Activated CD4-positive, CD25-positive, alpha-beta regulatory T cell treated with anti-CD3 and anti-CD28 coated beads, Interleukin-2, amount 50 U/mL, for 16 hours (primary cell): ENCODE measurements at regions not wholly inside any gene's neighbourhood (a gene's known extent, or its start where the extent isn't known, plus 50 kb on each side); places are given as distances from the start of the nearest gene placed in this dataset.

Source experiments
- DNase-seq: peaks from one replicate; pipeline ENCODE4 v3.0.0-alpha.2; 2020; ENCODE audit warnings: low read depth, low spot score

DNA sequence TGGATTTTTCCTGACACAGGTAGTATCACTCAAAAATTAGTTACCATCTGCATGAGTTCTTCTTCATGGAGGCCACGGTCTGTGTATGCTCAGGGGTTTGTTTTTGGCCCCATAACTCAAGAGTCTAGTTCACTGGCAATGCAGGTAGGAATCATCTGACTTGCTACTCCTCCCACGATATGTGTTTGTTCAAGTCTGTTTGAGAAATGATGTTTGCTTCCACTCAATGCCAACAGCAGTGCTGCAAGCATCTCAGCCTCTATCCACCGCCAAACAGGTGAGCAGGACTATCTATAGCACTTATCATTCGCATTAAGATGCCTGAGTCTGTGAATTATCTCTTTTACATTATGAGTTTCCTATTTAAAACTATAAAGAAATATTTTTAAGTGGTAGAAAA is 264.8 kb upstream of the PTGER4 start:
- no peak for DNase-seq

DNA sequence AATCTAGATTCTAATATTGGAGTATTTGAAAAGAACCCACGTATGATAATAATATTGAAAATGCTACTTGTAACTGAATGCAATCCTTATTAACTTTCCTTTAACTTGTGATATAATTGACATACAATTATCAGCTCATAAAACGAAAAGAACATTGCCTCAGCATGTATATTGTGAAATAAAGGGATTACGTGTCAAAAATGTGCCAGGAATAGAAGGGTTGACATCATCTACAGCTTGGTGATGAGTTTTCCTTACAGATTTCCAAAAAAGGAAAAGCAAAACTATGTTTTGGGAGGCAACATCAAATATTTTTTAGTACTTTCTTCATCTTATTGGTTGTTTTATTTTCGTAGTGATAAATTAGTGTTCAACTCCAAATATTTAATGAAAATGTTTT is 266.0 kb upstream of the PTGER4 start:
- DNase-seq, result no peak

GRCh38 chr5:40412771-40413170 is 266.9 kb upstream of the PTGER4 start:
- no peak for DNase-seq

DNA sequence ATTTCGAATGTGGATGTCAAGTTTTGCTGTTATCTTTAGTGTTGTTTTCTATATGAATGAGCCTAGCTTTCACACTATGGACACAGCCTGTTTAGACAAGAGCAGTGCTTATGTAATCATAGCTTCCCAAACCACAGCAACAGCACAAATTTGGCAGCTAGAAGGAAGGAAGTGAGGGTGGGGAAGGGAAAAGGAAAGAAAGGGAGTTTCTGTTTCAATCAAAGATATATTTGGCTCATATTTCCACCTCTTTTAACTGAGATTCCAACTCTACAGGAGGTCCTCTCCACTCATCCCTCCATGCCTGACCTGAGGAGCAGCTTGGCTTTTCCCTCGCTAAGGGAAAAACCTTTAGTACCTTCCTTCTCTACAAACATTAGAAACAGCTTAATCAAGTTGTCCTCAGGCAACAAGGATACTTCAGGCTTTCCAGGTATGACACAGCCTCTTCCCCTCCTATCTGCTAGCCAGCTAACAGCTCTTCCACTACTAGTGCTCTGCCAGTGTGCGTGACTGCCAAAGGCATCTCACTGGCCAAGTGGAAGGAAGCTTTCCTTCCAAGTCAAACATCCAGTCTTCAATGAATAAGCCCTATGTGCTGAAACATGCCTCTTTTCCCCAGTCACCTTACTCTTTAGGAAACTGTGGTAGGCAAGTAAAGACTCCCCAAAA is 268.6 kb upstream of the PTGER4 start:
- no peak for DNase-seq

DNA sequence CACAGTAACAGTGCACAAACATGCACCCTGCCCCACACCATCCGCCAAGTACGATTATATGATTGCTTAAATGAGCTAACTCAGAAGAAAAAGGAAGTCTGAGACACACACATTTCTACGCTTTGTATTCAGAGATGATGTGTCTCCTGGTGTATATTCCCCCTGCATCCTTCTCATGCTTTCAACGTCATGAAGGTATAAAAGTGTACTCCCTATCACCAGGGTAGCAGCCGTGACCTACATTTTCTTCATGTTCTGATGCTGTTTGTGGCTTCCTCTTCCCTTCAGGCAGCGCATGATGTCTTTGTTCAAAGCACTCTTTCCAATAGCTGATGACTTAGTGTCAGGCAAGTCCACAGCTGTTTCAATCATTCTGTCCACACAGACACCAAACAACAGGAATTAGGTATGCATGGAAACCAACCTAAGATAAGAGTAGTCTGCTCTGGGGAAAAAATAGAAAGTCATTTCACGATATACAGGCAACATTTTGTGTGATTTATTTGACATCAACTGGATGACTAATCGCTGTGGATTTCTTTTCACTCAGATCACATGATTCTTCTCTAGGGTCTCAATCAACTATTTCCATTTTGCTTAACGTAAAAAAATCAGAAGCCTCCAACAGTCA is 269.4 kb upstream of the PTGER4 start:
- peak; percentile 58 for DNase-seq

DNA sequence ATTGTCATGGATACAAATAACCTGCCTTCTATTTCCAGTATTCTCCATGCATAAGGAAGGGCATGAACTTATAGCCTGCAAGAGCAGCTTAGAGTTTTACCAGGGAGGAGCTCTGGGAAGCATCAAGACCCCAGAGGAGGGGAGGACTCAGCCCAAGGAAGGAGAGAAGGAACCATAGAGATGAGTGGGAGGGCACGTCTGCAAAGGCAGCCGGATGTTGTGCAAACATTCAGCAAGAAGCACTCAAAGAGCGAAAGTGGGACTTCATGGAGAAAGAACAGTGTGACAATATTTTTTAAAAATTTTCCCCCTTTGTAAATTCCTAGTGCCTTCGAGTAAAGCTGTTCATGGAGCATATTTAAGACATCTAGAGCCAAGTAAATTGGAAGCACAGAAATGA is 270.1 kb upstream of the PTGER4 start:
- no peak for DNase-seq

- DNase-seq, result no peak
These were observed 272.9 kb upstream of the PTGER4 start for GRCh38 chr5:40406741-40407211.

GRCh38 chr5:40405996-40406740 is 273.5 kb upstream of the PTGER4 start:
- DNase-seq, result no peak

GRCh38 chr5:40405230-40405629 is 274.5 kb upstream of the PTGER4 start:
- no peak for DNase-seq

DNA sequence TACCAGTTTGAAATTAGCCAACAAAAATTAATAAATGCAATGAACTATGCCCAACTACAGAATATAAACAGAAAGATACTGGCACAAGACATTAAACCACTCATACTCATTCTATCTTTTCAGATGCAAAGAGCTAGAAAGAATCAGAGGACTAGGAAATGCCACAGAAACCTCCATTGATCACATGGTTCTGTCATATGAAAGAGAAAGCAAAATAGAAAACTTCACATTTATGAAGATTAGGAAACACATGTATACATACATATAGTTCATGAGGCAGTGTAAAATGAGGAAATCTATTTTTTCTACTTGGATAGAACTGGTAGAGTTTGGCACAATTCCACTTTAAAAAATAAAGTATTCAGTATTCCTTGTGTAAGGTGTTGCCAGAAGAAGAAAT is 275.1 kb upstream of the PTGER4 start:
- DNase-seq, result no peak

DNA sequence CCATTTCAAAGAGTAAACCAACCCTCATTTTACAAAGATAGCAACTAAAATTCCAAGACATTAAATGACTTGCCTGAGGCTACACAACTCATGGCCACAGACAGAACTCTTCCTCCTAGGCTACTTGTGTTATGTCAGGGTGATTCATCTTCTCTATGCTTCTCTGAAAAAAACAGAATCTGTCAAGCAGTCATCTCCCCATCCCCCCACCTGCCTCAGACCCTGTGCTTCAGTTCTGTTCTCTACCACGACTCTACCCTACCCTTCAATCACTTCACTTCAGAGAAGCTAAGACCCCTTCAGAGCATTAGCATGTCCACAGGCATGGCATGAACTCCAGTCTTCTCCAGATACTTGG is 277.7 kb upstream of the PTGER4 start:
- no peak for DNase-seq

- no peak for DNase-seq
These were observed 278.3 kb upstream of the PTGER4 start for GRCh38 chr5:40401284-40402006.

DNA sequence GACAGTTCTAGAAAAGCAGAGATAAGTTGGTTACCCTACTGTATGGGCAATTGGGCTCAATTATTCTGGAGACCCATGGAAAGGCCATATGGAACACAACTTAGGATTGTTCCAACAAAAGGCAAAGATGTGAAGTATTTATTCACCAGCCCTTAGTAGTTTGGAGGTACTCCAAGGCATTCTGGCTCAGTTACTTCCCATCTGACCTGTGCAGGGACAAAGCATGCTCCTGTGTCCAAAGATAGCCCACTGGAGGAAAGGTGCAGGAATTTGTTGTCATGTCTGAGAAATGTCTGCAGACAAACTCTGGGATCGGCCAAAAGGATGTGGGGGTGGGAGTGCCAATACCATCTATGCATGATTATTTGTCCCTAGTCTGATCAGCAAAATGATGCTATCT is 279.5 kb upstream of the PTGER4 start:
- DNase-seq, result no peak

GRCh38 chr5:40399349-40399748 is 280.4 kb upstream of the PTGER4 start:
- no peak for DNase-seq

- DNase-seq, result no peak
These were observed 281.7 kb upstream of the PTGER4 start for GRCh38 chr5:40397976-40398375.

DNA sequence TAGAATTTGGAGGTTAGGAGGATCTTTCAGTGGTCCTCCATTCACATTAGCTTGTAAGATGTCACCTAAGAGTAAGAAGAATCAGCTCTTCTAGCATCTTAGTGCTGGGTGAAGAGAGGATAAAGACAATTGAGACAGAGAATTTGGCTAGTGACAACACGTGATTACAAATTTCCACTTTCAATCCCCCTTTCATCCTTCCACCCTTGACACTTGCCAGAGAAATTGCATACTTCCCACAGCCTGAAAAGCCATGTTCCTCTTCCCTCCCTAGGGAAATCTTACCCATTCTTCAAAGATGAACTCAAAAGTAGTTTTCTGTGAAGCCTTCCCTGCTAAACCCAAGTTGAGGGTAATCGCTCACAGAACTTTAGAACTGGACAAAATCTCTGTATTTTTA is 282.6 kb upstream of the PTGER4 start:
- no peak for DNase-seq

DNA sequence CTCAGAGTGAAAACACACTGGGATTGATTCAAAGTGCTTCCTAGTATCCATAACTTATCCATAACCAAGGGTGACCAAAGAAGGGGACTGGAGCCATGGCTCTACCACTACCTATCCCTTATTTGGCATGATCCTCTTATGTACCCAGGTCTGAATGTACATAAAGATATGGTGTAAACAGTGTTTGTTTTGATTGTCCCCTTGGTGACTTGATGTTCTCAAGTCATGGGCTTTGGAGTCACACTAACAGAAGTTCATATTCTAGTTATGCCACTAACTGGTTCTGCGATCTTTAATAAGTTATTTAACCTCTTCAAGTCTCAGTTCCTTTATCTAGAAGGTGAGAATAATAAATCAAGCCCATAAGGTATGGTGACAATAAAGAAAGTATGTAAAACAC is 283.4 kb upstream of the PTGER4 start:
- no peak for DNase-seq

GRCh38 chr5:40395251-40395650 is 284.5 kb upstream of the PTGER4 start:
- DNase-seq, result no peak

DNA sequence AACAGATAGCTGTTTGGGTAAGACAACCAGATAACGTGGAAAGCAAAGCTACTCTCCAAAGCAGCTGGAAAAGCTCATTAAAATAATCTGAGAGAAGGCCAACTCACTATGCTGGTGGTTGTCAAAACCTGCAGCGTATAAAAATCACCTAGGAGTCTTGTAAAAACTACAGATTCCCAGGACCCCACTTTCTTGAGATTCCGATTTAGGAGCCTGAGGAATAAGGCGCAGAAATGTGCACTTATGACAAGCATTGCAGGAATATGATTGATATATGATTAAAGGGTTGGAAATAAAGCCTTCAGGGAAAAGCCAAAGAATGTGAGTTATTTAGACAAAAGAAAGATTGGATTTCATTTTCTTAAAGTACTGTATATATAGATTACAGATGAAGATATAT is 285.0 kb upstream of the PTGER4 start:
- DNase-seq, result no peak

DNA sequence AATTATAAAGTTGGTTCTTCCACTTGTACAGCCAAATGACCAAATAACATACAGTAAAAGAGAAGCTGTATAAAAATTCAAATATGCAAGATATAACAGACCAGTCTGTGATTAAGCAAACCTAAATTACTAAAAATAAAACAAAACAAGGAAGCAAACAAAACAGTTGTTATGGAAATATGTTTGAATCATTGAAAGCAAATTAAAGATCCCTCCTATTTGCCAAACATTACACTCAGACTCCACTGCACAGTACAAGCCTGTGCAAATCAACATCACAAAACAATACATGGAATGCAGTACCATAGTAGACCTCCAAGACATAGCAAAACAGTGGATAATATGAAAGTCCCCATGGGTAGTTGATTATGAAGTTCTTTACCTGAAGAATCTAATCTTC is 288.1 kb upstream of the PTGER4 start:
- DNase-seq, result no peak

DNA sequence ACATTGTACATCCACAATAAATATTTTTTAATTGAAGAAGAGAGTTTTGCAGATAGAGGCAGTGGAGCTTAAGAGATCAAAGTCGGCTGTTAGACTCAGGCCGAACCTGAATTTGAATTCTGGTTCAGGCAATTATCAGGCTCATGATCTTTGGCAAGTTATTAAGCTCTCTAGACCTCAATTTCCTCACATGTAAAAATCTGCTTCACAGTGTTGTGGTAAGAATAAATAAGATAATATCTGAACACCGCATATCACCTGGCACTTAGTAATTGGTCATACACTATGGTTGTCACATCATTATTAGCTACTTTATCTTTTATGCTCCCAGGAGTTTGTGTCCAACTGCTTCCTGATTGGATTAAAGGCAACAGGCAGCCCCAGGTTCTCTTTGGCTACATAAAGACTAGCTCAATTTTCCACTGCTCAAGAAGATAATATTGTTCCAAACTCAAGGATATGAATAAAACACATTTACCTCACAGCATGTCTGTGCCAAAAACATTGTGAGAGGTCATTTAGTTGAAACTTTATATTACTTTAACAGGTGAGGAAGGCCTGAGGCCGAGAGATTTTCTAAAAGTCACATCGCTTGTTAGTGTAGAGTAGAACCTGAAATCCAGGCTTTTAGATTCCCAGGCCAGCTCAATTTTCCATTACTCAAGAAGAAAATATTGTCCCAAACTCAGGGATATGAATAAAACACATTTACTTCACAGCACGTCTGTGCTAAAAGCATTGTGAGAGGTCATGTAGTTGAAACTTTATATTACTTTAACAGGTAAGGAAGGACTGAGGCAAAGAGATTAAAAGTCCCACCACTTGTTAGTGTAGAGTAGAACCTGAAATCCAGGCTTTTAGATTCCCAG is 289.2 kb upstream of the PTGER4 start:
- DNase-seq, result no peak
